Type B pancreatic cell (in vitro differentiated cells): ENCODE measurements at regions not wholly inside any gene's neighbourhood (a gene's known extent, or its start where the extent isn't known, plus 50 kb on each side); places are given as distances from the start of the nearest gene placed in this dataset.

Source experiments
- DNase-seq: peaks from one replicate; pipeline ENCODE4 v3.0.0; 2021; ENCODE audit warnings: mixed read lengths; ENCODE audit not compliant: unreplicated experiment; ENCODE audit errors: extremely low spot score
- H3K27ac Mint-ChIP-seq: 2 replicates; pipeline ENCODE4 v1.8.0; 2021; ENCODE audit warnings: mild to moderate bottlenecking, mixed read lengths
- H3K27me3 Mint-ChIP-seq: 2 replicates; pipeline ENCODE4 v1.8.0; 2021; ENCODE audit warnings: mixed read lengths
- H3K36me3 Mint-ChIP-seq: 2 replicates; pipeline ENCODE4 v1.8.0; 2021; ENCODE audit warnings: mixed read lengths
- H3K4me1 Mint-ChIP-seq: one replicate; pipeline ENCODE4 v1.8.0; 2021; ENCODE audit warnings: mixed read lengths; ENCODE audit not compliant: unreplicated experiment
- H3K4me3 Mint-ChIP-seq: 2 replicates; pipeline ENCODE4 v1.8.0; 2021; ENCODE audit warnings: mild to moderate bottlenecking, mixed read lengths
- H3K9me3 Mint-ChIP-seq: 2 replicates; pipeline ENCODE4 v1.8.0; 2021; ENCODE audit warnings: mixed read lengths
- CTCF ChIP-seq: fragments of 200-600 bp; sonication (generic); conservative IDR thresholded peaks from 2 replicates; pipeline ENCODE4 v1.5.0; 2021; ENCODE audit warnings: antibody characterized with exemption, mild to moderate bottlenecking

GRCh38 chr2:146734821-146735190, 1110.0 kb upstream of the ACVR2A start:
- no peak overlapping the region for H3K4me3 Mint-ChIP-seq
- no peaks in the 10 kb centered on the region for H3K4me1 Mint-ChIP-seq
- no peak for DNase-seq
- no peaks in the 10 kb centered on the region for H3K9me3 Mint-ChIP-seq
- TF ChIP-seq CTCF = no peak
- no peaks in the 10 kb centered on the region for H3K27me3 Mint-ChIP-seq
- no peaks in the 10 kb centered on the region for H3K36me3 Mint-ChIP-seq
- no peak overlapping the region for H3K27ac Mint-ChIP-seq

DNA sequence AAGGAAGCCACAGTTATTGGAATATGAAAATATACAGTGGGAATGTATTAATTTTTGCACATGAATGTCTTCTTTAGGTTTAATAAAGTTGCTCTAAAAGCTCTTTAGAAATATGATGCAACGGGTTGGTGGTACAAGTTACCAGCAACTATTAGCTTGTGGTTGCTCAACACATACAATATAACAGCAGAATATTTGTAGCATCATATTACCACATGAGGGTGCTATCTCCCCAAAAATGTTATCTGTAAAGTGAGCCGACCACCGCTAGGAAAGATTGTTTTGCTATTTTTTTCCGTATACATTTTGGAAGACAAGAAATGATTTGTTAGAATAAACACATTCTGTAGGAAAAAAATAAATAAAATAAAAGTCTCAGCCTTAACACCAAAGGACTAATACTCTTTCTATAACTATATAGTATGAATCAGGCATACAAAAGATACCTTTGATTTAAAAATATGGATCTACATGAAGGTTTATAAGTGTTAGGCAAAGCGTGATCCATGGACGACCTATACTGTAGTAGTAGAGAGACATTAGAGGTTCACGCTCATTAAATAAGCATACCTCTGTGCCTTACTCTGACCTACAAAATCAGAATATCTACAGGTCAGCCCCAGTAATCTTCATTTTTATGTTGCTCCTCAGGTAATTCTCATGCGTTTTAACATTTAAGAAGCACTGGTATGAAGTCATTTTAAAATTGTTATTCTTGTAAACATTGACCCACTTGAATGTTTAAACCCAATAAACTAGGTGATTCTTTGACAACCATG, 1110.6 kb upstream of the ACVR2A start:
- TF ChIP-seq CTCF = peak; percentile 89
- H3K27ac Mint-ChIP-seq = no peak overlapping the region
- no peak for DNase-seq

GRCh38 chr2:146730882-146731281, 1113.9 kb upstream of the ACVR2A start:
- no peaks in the 10 kb centered on the region for H3K27me3 Mint-ChIP-seq
- no peaks in the 10 kb centered on the region for H3K36me3 Mint-ChIP-seq
- no peaks in the 10 kb centered on the region for H3K9me3 Mint-ChIP-seq
- no peak overlapping the region for H3K27ac Mint-ChIP-seq
- H3K4me3 Mint-ChIP-seq = no peak overlapping the region
- TF ChIP-seq CTCF = no peak
- no peak for DNase-seq
- no peaks in the 10 kb centered on the region for H3K4me1 Mint-ChIP-seq

More for the DNA sequence above, 1110.6 kb upstream of the ACVR2A start:
- no peaks in the 10 kb centered on the region for H3K36me3 Mint-ChIP-seq
- H3K4me1 Mint-ChIP-seq = no peaks in the 10 kb centered on the region
- no peaks in the 10 kb centered on the region for H3K27me3 Mint-ChIP-seq
- H3K9me3 Mint-ChIP-seq = no peaks in the 10 kb centered on the region
- H3K4me3 Mint-ChIP-seq = no peak overlapping the region

GRCh38 chr2:146721486-146721885, 1123.3 kb upstream of the ACVR2A start:
- H3K27me3 Mint-ChIP-seq = no peaks in the 10 kb centered on the region
- no peaks in the 10 kb centered on the region for H3K36me3 Mint-ChIP-seq
- H3K4me1 Mint-ChIP-seq = no peaks in the 10 kb centered on the region
- no peak overlapping the region for H3K4me3 Mint-ChIP-seq
- no peak for TF ChIP-seq CTCF
- no peak for DNase-seq
- H3K27ac Mint-ChIP-seq = no peak overlapping the region
- H3K9me3 Mint-ChIP-seq = no peaks in the 10 kb centered on the region

DNA sequence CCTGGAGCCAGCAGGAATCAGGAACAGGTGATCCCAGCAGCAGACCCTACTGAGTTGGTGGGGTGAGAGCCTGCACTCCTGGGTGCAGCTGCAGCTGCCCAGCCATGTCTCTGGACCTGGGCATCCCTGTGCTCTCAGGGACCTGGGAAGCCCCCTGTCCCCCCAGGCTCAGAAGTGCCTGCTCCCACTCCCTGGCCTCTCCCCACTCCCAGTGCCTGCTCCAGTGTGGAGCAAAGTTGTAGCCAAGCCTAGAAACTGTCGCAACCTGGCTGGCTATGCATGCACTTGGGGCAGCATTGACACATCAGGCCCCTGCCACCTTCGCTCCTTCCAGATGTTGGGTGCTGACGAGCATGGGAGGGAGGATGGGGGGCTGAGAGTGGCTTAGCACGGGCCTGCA, 1124.7 kb upstream of the ACVR2A start:
- Mint-ChIP-seq H3K27ac (no peak overlapping the region), H3K4me3 (no peak overlapping the region), H3K9me3 (no peaks in the 10 kb centered on the region), H3K36me3 (no peaks in the 10 kb centered on the region), H3K4me1 (no peaks in the 10 kb centered on the region), H3K27me3 (no peaks in the 10 kb centered on the region)
- DNase-seq = no peak
- TF ChIP-seq CTCF = no peak

- Mint-ChIP-seq H3K4me1 (no peaks in the 10 kb centered on the region), H3K36me3 (no peaks in the 10 kb centered on the region), H3K27ac (no peak overlapping the region), H3K27me3 (no peaks in the 10 kb centered on the region), H3K9me3 (no peaks in the 10 kb centered on the region), H3K4me3 (no peak overlapping the region)
- no peak for DNase-seq
- TF ChIP-seq CTCF = no peak
Measured at GRCh38 chr2:146716591-146716990, 1128.2 kb upstream of the ACVR2A start.
